ENCODE measurements at regions not wholly inside any gene's neighbourhood (a gene's known extent, or its start where the extent isn't known, plus 50 kb on each side); places are given as distances from the start of the nearest gene placed in this dataset.

GRCh38 chr12:75937486-75937885 lies 94.1 kb downstream of the PHLDA1 start:
- TF ChIP-seq CTCF (conservative IDR thresholded peaks at IDR 0.05; ENCODE audit: low read depth in 2 of 2) (no peak), EZH2 (IDR thresholded peaks at IDR 0.05; ENCODE audit: low read depth, unreplicated experiment) (no peak), JUNB (IDR thresholded peaks at IDR 0.05; ENCODE audit: unreplicated experiment) (no peak), EZH2phosphoT487 (IDR thresholded peaks at IDR 0.05; ENCODE audit: unreplicated experiment) (no peak), CREB1 (CRISPR knock-in tag; IDR thresholded peaks at IDR 0.05; ENCODE audit: low read depth) (no peak), POLR2AphosphoS5 (IDR thresholded peaks at IDR 0.05; ENCODE audit: low read depth) (no peak), REST (IDR thresholded peaks at IDR 0.05; ENCODE audit: unreplicated experiment) (no peak), ZNF114 (CRISPR knock-in tag; IDR thresholded peaks at IDR 0.05) (no peak), ZNF462 (CRISPR knock-in tag; IDR thresholded peaks at IDR 0.05) (no peak), ZNF331 (CRISPR knock-in tag; IDR thresholded peaks at IDR 0.05; ENCODE audit: low read depth) (no peak), ETS1 (IDR thresholded peaks at IDR 0.05) (no peak), STAT1 (IDR thresholded peaks at IDR 0.05; ENCODE audit: unreplicated experiment) (no peak)

Measured in GM23338 (cell line).